ENCODE measurements at regions not wholly inside any gene's neighbourhood (a gene's known extent, or its start where the extent isn't known, plus 50 kb on each side); places are given as distances from the start of the nearest gene placed in this dataset.

DNA sequence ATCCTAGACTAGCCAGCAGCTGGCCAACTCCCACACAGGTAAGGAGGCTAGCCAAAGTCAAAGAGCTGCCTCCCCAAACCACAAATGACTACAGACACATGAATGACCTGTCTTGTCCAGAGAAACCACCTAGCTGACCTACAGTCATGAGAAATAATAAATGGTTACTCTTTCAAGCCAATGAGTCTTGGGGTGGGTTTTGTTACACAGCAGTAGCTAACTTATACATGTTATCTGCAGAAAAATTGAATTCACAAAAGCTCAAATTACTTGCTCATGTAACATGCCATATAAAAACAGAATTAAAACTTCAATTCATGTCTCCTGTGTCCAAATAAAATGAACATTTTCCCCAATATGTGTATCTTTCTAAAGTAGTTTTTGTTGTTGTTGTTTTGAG is 307.4 kb upstream of the NR2F2 start:
- Histone ChIP-seq H3K9me3 (ENCODE audit: control insufficient read depth, low read depth, low read length) (no peaks in the 10 kb centered on the region), H3K4me3 (ENCODE audit: control insufficient read depth in 2 of 3, extremely low read depth in 1 of 3, insufficient read depth in 2 of 3, low read depth in 1 of 3, low read length in 3 of 3) (no peak overlapping the region), H3K27me3 (ENCODE audit: control insufficient read depth, extremely low read depth, insufficient read depth, low read length) (no peaks in the 10 kb centered on the region), H4K20me1 (ENCODE audit: control insufficient read depth, extremely low read depth, insufficient read depth, low read length) (no peaks in the 10 kb centered on the region), H3K79me2 (ENCODE audit: control insufficient read depth, insufficient read depth, low read length) (no peaks in the 10 kb centered on the region), H2AFZ (ENCODE audit: control insufficient read depth, low read length) (no peak overlapping the region), H3K9ac (ENCODE audit: control insufficient read depth, extremely low read depth, insufficient read depth, low read length) (no peak overlapping the region), H3K4me1 (ENCODE audit: control insufficient read depth, extremely low read depth, insufficient read depth, low read length) (no peaks in the 10 kb centered on the region), H3K27ac (ENCODE audit: control insufficient read depth, insufficient read depth, low read length) (no peak overlapping the region), H3K36me3 (ENCODE audit: control insufficient read depth in 2 of 2, extremely low read depth in 1 of 2, insufficient read depth in 2 of 2, low read length in 2 of 2) (no peaks in the 10 kb centered on the region), H3K9me1 (ENCODE audit: control insufficient read depth, extremely low read depth, insufficient read depth, low read length) (no peaks in the 10 kb centered on the region), H3K4me2 (ENCODE audit: control insufficient read depth, extremely low read depth, insufficient read depth, low read depth, low read length) (no peak overlapping the region)
- dilution Hi-C loops (cut with MboI; ENCODE audit: extremely low pct_ligation_motif_present, low sequenced_read_pairs): no loop called here
- DNase-seq (ENCODE audit: low read depth, low spot score): no peak
- TF ChIP-seq EZH2 (IDR thresholded peaks at IDR 0.05; ENCODE audit: low read length): no peak
- no peak for TF ChIP-seq CTCF (optimal IDR thresholded peaks at IDR 0.05 in 1 of 3, IDR thresholded peaks at IDR 0.05 in 1 of 3, conservative IDR thresholded peaks at IDR 0.05 in 1 of 3; ENCODE audit: extremely low read depth in 1 of 3, insufficient read depth in 2 of 3, low read length in 3 of 3)
- no peak for FAIRE-seq

GRCh38 chr15:96027501-96027900 is 303.0 kb upstream of the NR2F2 start:
- Histone ChIP-seq H3K27ac (ENCODE audit: control insufficient read depth, insufficient read depth, low read length) (no peak overlapping the region), H3K9ac (ENCODE audit: control insufficient read depth, extremely low read depth, insufficient read depth, low read length) (no peak overlapping the region), H3K4me2 (ENCODE audit: control insufficient read depth, extremely low read depth, insufficient read depth, low read depth, low read length) (no peak overlapping the region), H3K27me3 (ENCODE audit: control insufficient read depth, extremely low read depth, insufficient read depth, low read length) (no peaks in the 10 kb centered on the region), H3K4me3 (ENCODE audit: control insufficient read depth in 2 of 3, extremely low read depth in 1 of 3, insufficient read depth in 2 of 3, low read depth in 1 of 3, low read length in 3 of 3) (no peak overlapping the region), H4K20me1 (ENCODE audit: control insufficient read depth, extremely low read depth, insufficient read depth, low read length) (no peaks in the 10 kb centered on the region), H2AFZ (ENCODE audit: control insufficient read depth, low read length) (no peak overlapping the region), H3K9me3 (ENCODE audit: control insufficient read depth, low read depth, low read length) (no peaks in the 10 kb centered on the region), H3K9me1 (ENCODE audit: control insufficient read depth, extremely low read depth, insufficient read depth, low read length) (no peaks in the 10 kb centered on the region), H3K36me3 (ENCODE audit: control insufficient read depth in 2 of 2, extremely low read depth in 1 of 2, insufficient read depth in 2 of 2, low read length in 2 of 2) (no peaks in the 10 kb centered on the region), H3K4me1 (ENCODE audit: control insufficient read depth, extremely low read depth, insufficient read depth, low read length) (no peaks in the 10 kb centered on the region), H3K79me2 (ENCODE audit: control insufficient read depth, insufficient read depth, low read length) (no peaks in the 10 kb centered on the region)
- DNase-seq (ENCODE audit: low read depth, low spot score) (no peak), FAIRE-seq (no peak)
- TF ChIP-seq EZH2 (IDR thresholded peaks at IDR 0.05; ENCODE audit: low read length): no peak
- no peak for TF ChIP-seq CTCF (optimal IDR thresholded peaks at IDR 0.05 in 1 of 3, IDR thresholded peaks at IDR 0.05 in 1 of 3, conservative IDR thresholded peaks at IDR 0.05 in 1 of 3; ENCODE audit: extremely low read depth in 1 of 3, insufficient read depth in 2 of 3, low read length in 3 of 3)
- dilution Hi-C loops (cut with MboI; ENCODE audit: extremely low pct_ligation_motif_present, low sequenced_read_pairs): no loop called here

Data from keratinocyte (primary cell).